ENCODE measurements at regions not wholly inside any gene's neighbourhood (a gene's known extent, or its start where the extent isn't known, plus 50 kb on each side); places are given as distances from the start of the nearest gene placed in this dataset.

- H2AFZ ChIP-seq (ENCODE audit: low read depth, low read length, poor library complexity, severe bottlenecking): no peak overlapping the region
- no peaks in the 10 kb centered on the region for H3K9me3 ChIP-seq (ENCODE audit: control insufficient read depth in 1 of 2, insufficient read depth in 1 of 2, low read depth in 1 of 2, low read length in 2 of 2)
- no peak overlapping the region for H3K4me3 ChIP-seq (replicated peaks in 1 of 2; ENCODE audit: low read depth in 1 of 2, low read length in 2 of 2)
- H3K36me3 ChIP-seq (ENCODE audit: control insufficient read depth in 1 of 2, insufficient read depth in 2 of 2, low read length in 2 of 2): no peaks in the 10 kb centered on the region
- no peak for ATAC-seq
- intact Hi-C loops (cut with micrococcal nuclease): no loop called here
- BruUV-seq (replicated peaks): no TSS peak
- H3K9ac ChIP-seq (ENCODE audit: low read length): no peak overlapping the region
- H3K79me2 ChIP-seq (ENCODE audit: insufficient read depth, low read length): no peaks in the 10 kb centered on the region
- no peaks in the 10 kb centered on the region for H3K9me2 ChIP-seq (ENCODE audit: insufficient read depth)
- POLR2A ChIA-PET: no interaction called here
- RAD21 ChIA-PET (ENCODE audit: low non-redundant PET in 1 of 2, low total read pairs in 2 of 2, uncharacterized antibody in 2 of 2, unreplicated experiment in 2 of 2): no interaction called here
- H3K4me1 ChIP-seq (ENCODE audit: control insufficient read depth in 1 of 2, insufficient read depth in 2 of 2, low read length in 2 of 2): no peaks in the 10 kb centered on the region
- DNase-seq (ENCODE audit: low read depth, low spot score): no peak
- H4K20me1 ChIP-seq (ENCODE audit: insufficient read depth): no peaks in the 10 kb centered on the region
- no peak overlapping the region for H3K27ac ChIP-seq (ENCODE audit: low read depth, low read length)
- CTCF ChIA-PET: no interaction called here
- no peaks in the 10 kb centered on the region for H3K27me3 ChIP-seq (ENCODE audit: insufficient read depth, low read length)
- no peak for TF ChIP-seq YY1 (IDR thresholded peaks at IDR 0.05; ENCODE audit: extremely low read depth, insufficient replicate concordance, low read depth, low read length)
- no peak for TF ChIP-seq EZH2 (IDR thresholded peaks at IDR 0.05)
- no peak for TF ChIP-seq EGR1 (IDR thresholded peaks at IDR 0.05; ENCODE audit: low read depth)
- no peak for TF ChIP-seq TCF7L2 (IDR thresholded peaks at IDR 0.05; ENCODE audit: borderline replicate concordance, extremely low read depth, insufficient read depth, insufficient read length)
- TF ChIP-seq, protein P1, sequence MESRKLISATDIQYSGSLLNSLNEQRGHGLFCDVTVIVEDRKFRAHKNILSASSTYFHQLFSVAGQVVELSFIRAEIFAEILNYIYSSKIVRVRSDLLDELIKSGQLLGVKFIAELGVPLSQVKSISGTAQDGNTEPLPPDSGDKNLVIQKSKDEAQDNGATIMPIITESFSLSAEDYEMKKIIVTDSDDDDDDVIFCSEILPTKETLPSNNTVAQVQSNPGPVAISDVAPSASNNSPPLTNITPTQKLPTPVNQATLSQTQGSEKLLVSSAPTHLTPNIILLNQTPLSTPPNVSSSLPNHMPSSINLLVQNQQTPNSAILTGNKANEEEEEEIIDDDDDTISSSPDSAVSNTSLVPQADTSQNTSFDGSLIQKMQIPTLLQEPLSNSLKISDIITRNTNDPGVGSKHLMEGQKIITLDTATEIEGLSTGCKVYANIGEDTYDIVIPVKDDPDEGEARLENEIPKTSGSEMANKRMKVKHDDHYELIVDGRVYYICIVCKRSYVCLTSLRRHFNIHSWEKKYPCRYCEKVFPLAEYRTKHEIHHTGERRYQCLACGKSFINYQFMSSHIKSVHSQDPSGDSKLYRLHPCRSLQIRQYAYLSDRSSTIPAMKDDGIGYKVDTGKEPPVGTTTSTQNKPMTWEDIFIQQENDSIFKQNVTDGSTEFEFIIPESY (IDR thresholded peaks at IDR 0.05; ENCODE audit: extremely low read depth, insufficient replicate concordance, low read length): no peak
- no peak for TF ChIP-seq CTCF (IDR thresholded peaks at IDR 0.05 in 2 of 3, conservative IDR thresholded peaks at IDR 0.05 in 1 of 3; ENCODE audit: borderline replicate concordance in 1 of 3, insufficient read depth in 1 of 3, low read depth in 2 of 3, low read length in 2 of 3)
- no peak for TF ChIP-seq ELF1 (IDR thresholded peaks at IDR 0.05; ENCODE audit: borderline replicate concordance, low read depth)
- TF ChIP-seq POLR2AphosphoS5 (IDR thresholded peaks at IDR 0.05; ENCODE audit: low read depth, low read length): no peak
- TF ChIP-seq JUND (IDR thresholded peaks at IDR 0.05): no peak
- TF ChIP-seq RAD21 (IDR thresholded peaks at IDR 0.05; ENCODE audit: low read depth): no peak
- TF ChIP-seq MAX (IDR thresholded peaks at IDR 0.05): no peak
- no peak overlapping the region for H3K4me2 ChIP-seq (ENCODE audit: low read length)
Measured at GRCh38 chr7:26044320-26044719, 107.7 kb upstream of the NFE2L3 start.

All from HCT116 (cell line).